SK-N-MC (cell line): ENCODE measurements at regions not wholly inside any gene's neighbourhood (a gene's known extent, or its start where the extent isn't known, plus 50 kb on each side); places are given as distances from the start of the nearest gene placed in this dataset.

Experiments used
- EZH2 ChIP-seq: fragments of 200-600 bp; sonication (generic); IDR thresholded peaks from one replicate; pipeline ENCODE4 v1.6.1; 2017; ENCODE audit warnings: antibody characterized with exemption
- FOXP2 ChIP-seq: optimal IDR thresholded peaks from 2 replicates; pipeline ENCODE3; 2011; ENCODE audit warnings: mild to moderate bottlenecking, moderate library complexity; ENCODE audit not compliant: insufficient read depth; ENCODE audit errors: extremely low read length, control extremely low read depth
- POLR2AphosphoS5 ChIP-seq: IDR thresholded peaks from 2 replicates; pipeline ENCODE4 v1.6.1; 2012; ENCODE audit warnings: mild to moderate bottlenecking, low read depth, low read length, borderline replicate concordance

DNA sequence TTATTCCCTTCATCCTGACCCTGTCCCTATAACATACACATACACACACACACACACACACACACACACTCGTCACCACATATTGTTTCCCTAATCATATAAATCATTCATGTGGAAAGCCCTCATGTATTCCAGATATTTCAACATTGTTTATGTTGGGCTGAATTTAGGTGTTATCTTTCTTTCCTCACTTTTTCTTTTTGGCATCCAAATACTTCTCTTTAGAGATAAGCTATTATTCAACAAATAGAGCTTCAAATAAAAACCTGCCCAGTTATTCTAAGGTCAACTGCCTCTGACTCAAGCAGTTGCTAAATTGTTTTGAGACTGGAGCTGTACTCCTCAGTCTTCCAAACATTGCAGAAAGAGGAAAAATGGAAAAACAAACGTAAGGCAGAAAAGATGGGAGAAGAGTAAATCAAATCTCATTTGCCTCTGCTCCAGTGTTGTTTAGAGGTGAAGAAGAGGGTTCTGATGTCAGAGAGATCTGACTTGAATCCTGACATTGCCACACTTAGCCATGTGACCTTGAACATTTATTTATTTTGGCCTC, 215.7 kb downstream of the GAS1 start:
- TF ChIP-seq POLR2AphosphoS5 = no peak
- no peak for TF ChIP-seq EZH2
- no peak for TF ChIP-seq FOXP2
